HepG2 (cell line): ENCODE measurements at regions not wholly inside any gene's neighbourhood (a gene's known extent, or its start where the extent isn't known, plus 50 kb on each side); places are given as distances from the start of the nearest gene placed in this dataset.

Experiments
- ATAC-seq: fragments of 200-7000 bp; cut with Tn5 transposase; 3 replicates; pipeline ENCODE4 v1.9.1; 2020; ENCODE audit warnings: mild to moderate bottlenecking, moderate library complexity
- BruUV-seq: library from RNA; stranded (reverse); fragments of 400-500 nt; replicated peaks from 2 replicates; lab custom pipeline; 2021; lab: Mats Ljungman, UMichigan
- CTCF ChIA-PET: fragments of 300-600 bp; formaldehyde crosslinking; extraction: SDS; loops from one replicate; lab custom pipeline; 2021; ENCODE audit warnings: low total read pairs, inconsistent platforms, low intra/inter-chr PET ratio; lab: Yijun Ruan, JAX
- POLR2A ChIA-PET: fragments of 350-600 bp; sonication (Branson Sonifier 250); formaldehyde crosslinking; loops from one replicate; lab custom pipeline; 2020; ENCODE audit warnings: antibody characterized with exemption, inconsistent platforms; lab: Yijun Ruan, JAX
- DNase-seq: peaks from one replicate; pipeline ENCODE4 v3.0.0-alpha.2; 2015; ENCODE audit warnings: low spot score
- FAIRE-seq: peaks from 3 replicates; lab custom pipeline; 2011; peaks lifted over from hg19 to GRCh38; lab: Jason Lieb, UNC
- H2AFZ ChIP-seq: one replicate; pipeline ENCODE4 v1.6.1; 2011; ENCODE audit warnings: low read length, inconsistent platforms
- H3K27ac ChIP-seq: fragments of 300-600 bp; 3 replicates; pipeline ENCODE4 v1.8.0; 2011; ENCODE audit warnings: mixed run types, mild to moderate bottlenecking, mixed read lengths, low read length, inconsistent platforms; ENCODE audit not compliant: insufficient read depth; ENCODE audit errors: extremely low read length
- H3K27me3 ChIP-seq, 2 experiments: fragments of 200-600 bp in 1 of 2; 2 replicates in 1 of 2; 3 replicates in 1 of 2; pipeline versions ENCODE4 v1.6.0 to v1.8.0; 2011; ENCODE audit warnings: low read length in 2 of 2, mild to moderate bottlenecking in 2 of 2, moderate library complexity in 2 of 2, inconsistent platforms in 1 of 2; ENCODE audit not compliant: insufficient read depth in 2 of 2, control insufficient read depth in 1 of 2
- H3K36me3 ChIP-seq, 2 experiments: fragments of 200-600 bp in 1 of 2; replicated peaks in 1 of 2; 2 replicates in 1 of 2; 3 replicates in 1 of 2; pipeline versions ENCODE4 v1.5.1 to v1.8.0; 2011; ENCODE audit warnings: low read length in 2 of 2, inconsistent platforms in 1 of 2; ENCODE audit not compliant: insufficient read depth in 2 of 2, control insufficient read depth in 1 of 2
- H3K4me1 ChIP-seq: 2 replicates; pipeline ENCODE4 v1.5.1; 2012; ENCODE audit warnings: low read length, inconsistent platforms; ENCODE audit not compliant: insufficient read depth
- H3K4me2 ChIP-seq: 2 replicates; pipeline ENCODE4 v1.6.0; 2011; ENCODE audit warnings: low read depth, low read length, inconsistent platforms
- H3K4me3 ChIP-seq, 3 experiments: fragments of 200-600 bp in 1 of 3; sonication (generic), shearing (Covaris generic) in 1 of 3; replicated peaks in 1 of 3; 2 replicates each; pipeline ENCODE4 v1.5.1; 2011 to 2016; ENCODE audit warnings: low read length in 3 of 3, inconsistent platforms in 2 of 3, low read depth in 2 of 3, mild to moderate bottlenecking in 2 of 3, control low read depth in 1 of 3, mixed read lengths in 1 of 3; ENCODE audit not compliant: insufficient read depth in 1 of 3
- H3K79me2 ChIP-seq: one replicate; pipeline ENCODE4 v1.6.1; 2011; ENCODE audit warnings: low read length, inconsistent platforms; ENCODE audit not compliant: insufficient read depth
- H3K9ac ChIP-seq: 2 replicates; pipeline ENCODE4 v1.6.0; 2011; ENCODE audit warnings: mild to moderate bottlenecking, low read depth, low read length, inconsistent platforms; ENCODE audit not compliant: insufficient read depth
- H3K9me3 ChIP-seq: 2 replicates; pipeline ENCODE4 v1.5.1; 2012; ENCODE audit warnings: mild to moderate bottlenecking, low read length
- H4K20me1 ChIP-seq: 2 replicates; pipeline ENCODE4 v1.6.0; 2011; ENCODE audit warnings: inconsistent platforms, mild to moderate bottlenecking, low read length, moderate library complexity; ENCODE audit not compliant: insufficient read depth
- BCL3 ChIP-seq: sonication (generic); formaldehyde crosslinking; IDR thresholded peaks from 2 replicates; pipeline ENCODE4 v1.5.1; 2020; ENCODE audit warnings: mild to moderate bottlenecking, missing genetic modification reagents, moderate library complexity
- PBX2 ChIP-seq: IDR thresholded peaks from 2 replicates; pipeline ENCODE4 v1.6.1; 2016; ENCODE audit warnings: control low read depth
- ZMAT3 ChIP-seq: sonication (generic); formaldehyde crosslinking; conservative IDR thresholded peaks from 2 replicates; pipeline ENCODE4 v1.7.0; 2021; ENCODE audit warnings: missing genetic modification reagents
- ZNF10 ChIP-seq: sonication (generic); formaldehyde crosslinking; IDR thresholded peaks from 2 replicates; pipeline ENCODE4 v1.4.0; 2020; ENCODE audit warnings: mild to moderate bottlenecking, low read depth, missing genetic modification reagents, borderline replicate concordance
- ZNF788 ChIP-seq: sonication (generic); formaldehyde crosslinking; IDR thresholded peaks from 2 replicates; pipeline ENCODE4 v1.5.0; 2020; ENCODE audit warnings: mild to moderate bottlenecking, missing genetic modification reagents, borderline replicate concordance
- WGBS: methylation state at CpG from one replicate; pipeline ENCODE4 v1.1.6; 2017; ENCODE audit warnings: low lambda C conversion rate; 5-methylcytosine and 5-hydroxymethylcytosine counted together
- in situ Hi-C: cut with HindIII; loops from 2 replicates; pipeline ENCODE4 v1.10.0; 2017; ENCODE audit warnings: low pct_unique_long_range_greater_than_20kb; ENCODE audit not compliant: extremely low pct_ligation_motif_present
- intact Hi-C: fragments of 100-400 bp; cut with micrococcal nuclease; formaldehyde crosslinking; loops from one replicate; pipeline ENCODE4 v1.10.0; 2022; ENCODE audit not compliant: unreplicated experiment

- no peak overlapping the region for H2AFZ ChIP-seq
Observed at GRCh38 chr4:188408244-188409030, 269.2 kb downstream of the TRIML1 start.

More at GRCh38 chr4:188408244-188409030, 269.2 kb downstream of the TRIML1 start:
- CTCF ChIA-PET: no interaction called here
- DNase-seq: no peak
- BruUV-seq: no TSS peak
- Histone ChIP-seq H3K4me2 (no peak overlapping the region), H3K36me3 (no peaks in the 10 kb centered on the region), H3K79me2 (no peaks in the 10 kb centered on the region), H3K27ac (no peak overlapping the region), H3K4me3 (no peak overlapping the region), H3K27me3 (no peaks in the 10 kb centered on the region), H4K20me1 (no peaks in the 10 kb centered on the region), H3K4me1 (no peaks in the 10 kb centered on the region), H3K9me3 (no peaks in the 10 kb centered on the region), H3K9ac (no peak overlapping the region)
- no peak for ATAC-seq
- in situ Hi-C loops (no loop called here), intact Hi-C loops (no loop called here)
- TF ChIP-seq BCL3 (CRISPR knock-in tag) (no peak), ZNF788 (CRISPR knock-in tag) (no peak), ZMAT3 (CRISPR knock-in tag) (no peak), ZNF10 (CRISPR knock-in tag) (no peak), PBX2 (CRISPR knock-in tag) (no peak)
- no peak for FAIRE-seq
- WGBS: 25% methylated on average over 9 of the region's 9 CpGs
- POLR2A ChIA-PET: no interaction called here
